Heart left ventricle (tissue), 13 donors: ENCODE measurements at regions not wholly inside any gene's neighbourhood (a gene's known extent, or its start where the extent isn't known, plus 50 kb on each side); places are given as distances from the start of the nearest gene placed in this dataset.

Source experiments
- CTCF ChIP-seq, 12 donors: fragments of 200-600 bp; sonication (generic) in 4 of 12; IDR thresholded peaks; one replicate each; pipeline versions ENCODE4 v1.5.0 to v1.8.0; 2018 to 2022; ENCODE audit warnings: antibody characterized with exemption in 12 of 12, mild to moderate bottlenecking in 5 of 12
- POLR2A ChIP-seq, 2 donors: fragments of 450-650 bp; IDR thresholded peaks; one replicate each; pipeline ENCODE4 v1.6.1; 2017; ENCODE audit warnings: antibody characterized with exemption in 2 of 2, mild to moderate bottlenecking in 2 of 2, moderate library complexity in 2 of 2
- donor health status: ischemic (EF 13 %, LVEDD 7.1; RV severe dilation, severe dysfunction).
- donor health status: DM: no; HTN: yes; CAD: no.
- donor health status: DM: no; HTN: no; CAD: no.
- donor health status: ischemic (EF 25% LVEDD 6.9; RV normal size, moderate dysfunction).
- donor health status: ischemic (EF 25% LVEDD 5.7; RV mildly dilated, moderate dysfunction).
- donor health status: ischemic (EF 35%, LVEDD 5.7; RV mildly dilated, moderate dysfunction).
- donor health status: nonischemic (EF 11% LVEDD 7.7; RV severe dilation, severe dysfunction).
- donor health status: DM: yes; HTN: yes; CAD: no.
- donor health status: PGD.
- donor health status: ischemic (EF 29% LVEDD 5.4; RV normal size, mild dysfunction).
- donor health status: nonischemic (EF 23%, LVEDD 6.1; RV moderate dilation, normal function).

GRCh38 chr15:73806698-73807483, 53.7 kb upstream of the INSYN1 start:
- TF ChIP-seq CTCF (IDR thresholded peaks at IDR 0.05), result no peak
- TF ChIP-seq POLR2A (IDR thresholded peaks at IDR 0.05), result no peak
